IMR-90 (cell line): ENCODE measurements at regions not wholly inside any gene's neighbourhood (a gene's known extent, or its start where the extent isn't known, plus 50 kb on each side); places are given as distances from the start of the nearest gene placed in this dataset.
A peak's percentile ranks its signal among the peaks of the same experiment; 100 is the strongest.

ENCODE experiments used
- ATAC-seq: fragments of 200-7000 bp; cut with Tn5 transposase; 2 replicates; pipeline ENCODE4 v1.9.1; 2020; ENCODE audit warnings: low read depth, mild to moderate bottlenecking, moderate library complexity
- BruUV-seq: library from RNA; stranded (reverse); fragments of 400-500 nt; replicated peaks from 2 replicates; lab custom pipeline; 2021; lab: Mats Ljungman, UMichigan
- CTCF ChIA-PET: fragments of 300-600 bp; formaldehyde crosslinking; extraction: SDS; loops from one replicate; lab custom pipeline; 2021; ENCODE audit warnings: antibody characterized with exemption; lab: Yijun Ruan, JAX
- POLR2A ChIA-PET: fragments of 300-600 bp; sonication (Branson Sonifier 250); formaldehyde crosslinking; loops from one replicate; lab custom pipeline; 2022; ENCODE audit warnings: antibody characterized with exemption; ENCODE audit not compliant: unreplicated experiment; lab: Charles Lee
- DNase-seq: peaks from one replicate; pipeline ENCODE4 v3.0.0; 2013
- H2AFZ ChIP-seq: replicated peaks from 2 replicates; pipeline ENCODE3; 2013; ENCODE audit warnings: low read length, mild to moderate bottlenecking; ENCODE audit not compliant: poor library complexity
- H2AK5ac ChIP-seq: 2 replicates; pipeline ENCODE4 v1.6.1; 2013; ENCODE audit warnings: low read depth, low read length, inconsistent platforms
- H2AK9ac ChIP-seq: replicated peaks from 2 replicates; pipeline ENCODE3; 2013; ENCODE audit warnings: mild to moderate bottlenecking, low read depth, low read length, moderate library complexity; ENCODE audit not compliant: poor library complexity
- H2BK120ac ChIP-seq: 2 replicates; pipeline ENCODE4 v1.6.1; 2013; ENCODE audit warnings: low read depth, low read length, inconsistent platforms
- H2BK15ac ChIP-seq: 3 replicates; pipeline ENCODE4 v1.6.1; 2013; ENCODE audit warnings: low read depth, low read length, inconsistent platforms
- H2BK20ac ChIP-seq: 2 replicates; pipeline ENCODE4 v1.6.1; 2013; ENCODE audit warnings: low read depth, mild to moderate bottlenecking, inconsistent platforms, low read length, moderate library complexity
- H2BK5ac ChIP-seq: 2 replicates; pipeline ENCODE4 v1.6.1; 2013; ENCODE audit warnings: mild to moderate bottlenecking, low read depth, low read length, inconsistent platforms; ENCODE audit not compliant: poor library complexity, severe bottlenecking
- H3K14ac ChIP-seq: replicated peaks from 2 replicates; pipeline ENCODE4 v1.6.1; 2013; ENCODE audit warnings: low read depth, low read length, inconsistent platforms
- H3K18ac ChIP-seq: 2 replicates; pipeline ENCODE4 v1.6.1; 2013; ENCODE audit warnings: low read depth, low read length, control low read depth
- H3K23ac ChIP-seq: 2 replicates; pipeline ENCODE4 v1.6.1; 2013; ENCODE audit warnings: low read depth, low read length, inconsistent platforms
- H3K27ac ChIP-seq: 2 replicates; pipeline ENCODE4 v1.5.1; 2013; ENCODE audit warnings: mild to moderate bottlenecking, control low read depth, low read length; ENCODE audit not compliant: insufficient read depth
- H3K27me3 ChIP-seq: 2 replicates; pipeline ENCODE4 v1.6.1; 2013; ENCODE audit warnings: low read length; ENCODE audit not compliant: control insufficient read depth, insufficient read depth
- H3K36me3 ChIP-seq: 2 replicates; pipeline ENCODE4 v1.6.1; 2013; ENCODE audit warnings: low read length, mixed read lengths; ENCODE audit not compliant: control insufficient read depth, insufficient read depth
- H3K4ac ChIP-seq: 2 replicates; pipeline ENCODE4 v1.6.1; 2013; ENCODE audit warnings: low read depth, low read length, inconsistent platforms
- H3K4me1 ChIP-seq: 2 replicates; pipeline ENCODE4 v1.6.1; 2013; ENCODE audit warnings: low read length, mixed read lengths; ENCODE audit not compliant: control insufficient read depth, insufficient read depth
- H3K4me2 ChIP-seq: 2 replicates; pipeline ENCODE4 v1.6.1; 2013; ENCODE audit warnings: low read depth, mild to moderate bottlenecking, control low read depth, low read length, moderate library complexity
- H3K4me3 ChIP-seq: 2 replicates; pipeline ENCODE4 v1.5.1; 2013; ENCODE audit warnings: low read depth, mild to moderate bottlenecking, control low read depth, low read length, moderate library complexity; ENCODE audit not compliant: insufficient read depth
- H3K56ac ChIP-seq: 2 replicates; pipeline ENCODE4 v1.6.1; 2013; ENCODE audit warnings: low read length, inconsistent platforms; ENCODE audit not compliant: insufficient read depth; ENCODE audit errors: extremely low read depth
- H3K79me1 ChIP-seq, 2 experiments: 2 replicates each; pipeline ENCODE4 v1.6.1; 2013; ENCODE audit warnings: low read length in 2 of 2, inconsistent platforms in 1 of 2, low read depth in 1 of 2
- H3K9ac ChIP-seq: 2 replicates; pipeline ENCODE4 v1.6.1; 2013; ENCODE audit warnings: low read depth, low read length, control low read depth
- H3K9me1 ChIP-seq: 2 replicates; pipeline ENCODE4 v1.6.1; 2013; ENCODE audit warnings: low read length, inconsistent platforms; ENCODE audit not compliant: insufficient read depth
- H3K9me3 ChIP-seq: 2 replicates; pipeline ENCODE4 v1.6.1; 2013; ENCODE audit warnings: low read length; ENCODE audit not compliant: control insufficient read depth, insufficient read depth
- H4K20me1 ChIP-seq: 2 replicates; pipeline ENCODE4 v1.6.1; 2013; ENCODE audit warnings: low read length, inconsistent platforms; ENCODE audit not compliant: insufficient read depth
- H4K5ac ChIP-seq: 2 replicates; pipeline ENCODE4 v1.6.1; 2013; ENCODE audit warnings: mild to moderate bottlenecking, low read depth, low read length, control low read depth
- H4K8ac ChIP-seq, 2 experiments: 2 replicates each; pipeline ENCODE4 v1.6.1; 2013; ENCODE audit warnings: low read depth in 2 of 2, low read length in 2 of 2, control low read depth in 1 of 2, inconsistent platforms in 1 of 2
- H4K91ac ChIP-seq: 2 replicates; pipeline ENCODE4 v1.6.1; 2013; ENCODE audit warnings: low read depth, low read length, inconsistent platforms; ENCODE audit not compliant: insufficient read depth
- CHD1 ChIP-seq: IDR thresholded peaks from 2 replicates; pipeline ENCODE4 v1.6.1; 2012; ENCODE audit warnings: low read depth, low read length, improper control_type of control experiment
- FOS ChIP-seq: fragments of 150-350 bp; IDR thresholded peaks from 2 replicates; pipeline ENCODE4 v1.6.1; 2016; ENCODE audit warnings: low read depth, low read length
- POLR2A ChIP-seq: IDR thresholded peaks from 2 replicates; pipeline ENCODE4 v1.6.1; 2012; ENCODE audit warnings: mild to moderate bottlenecking, low read depth, low read length
- SMC3 ChIP-seq: fragments of 150-350 bp; IDR thresholded peaks from 2 replicates; pipeline ENCODE4 v1.6.1; 2016; ENCODE audit warnings: low read depth, mild to moderate bottlenecking, antibody characterized with exemption, low read length, moderate library complexity
- WGBS, 2 experiments: methylation state at CpG; one replicate each; pipeline versions ENCODE4 v1.1.5 to v1.1.7; 2013; ENCODE audit warnings: missing lambda C conversion rate in 2 of 2; ENCODE audit not compliant: insufficient read length in 1 of 2; ENCODE audit errors: extremely low coverage in 2 of 2; 5-methylcytosine and 5-hydroxymethylcytosine counted together
- dilution Hi-C: fragments of 300-500 bp; cut with HindIII; formaldehyde crosslinking; loops from one replicate; pipeline ENCODE4 v1.14.3; 2018; ENCODE audit warnings: low sequenced_read_pairs; ENCODE audit not compliant: unreplicated experiment
- in situ Hi-C: fragments of 300-500 bp; cut with MboI; formaldehyde crosslinking; loops from 3 replicates; pipeline ENCODE4 v1.14.3; 2019; ENCODE audit warnings: low sequenced_read_pairs, inconsistent platforms, mixed read lengths
- intact Hi-C: fragments of 100-400 bp; cut with micrococcal nuclease; formaldehyde crosslinking; loops from 2 replicates; pipeline ENCODE4 v1.10.0; 2022
- TF ChIP-seq, protein P1 (sequence below): fragments of 150-350 bp; IDR thresholded peaks from 2 replicates; pipeline ENCODE4 v1.6.1; 2016; ENCODE audit warnings: low read depth, mild to moderate bottlenecking, low read length, moderate library complexity, borderline replicate concordance

DNA sequence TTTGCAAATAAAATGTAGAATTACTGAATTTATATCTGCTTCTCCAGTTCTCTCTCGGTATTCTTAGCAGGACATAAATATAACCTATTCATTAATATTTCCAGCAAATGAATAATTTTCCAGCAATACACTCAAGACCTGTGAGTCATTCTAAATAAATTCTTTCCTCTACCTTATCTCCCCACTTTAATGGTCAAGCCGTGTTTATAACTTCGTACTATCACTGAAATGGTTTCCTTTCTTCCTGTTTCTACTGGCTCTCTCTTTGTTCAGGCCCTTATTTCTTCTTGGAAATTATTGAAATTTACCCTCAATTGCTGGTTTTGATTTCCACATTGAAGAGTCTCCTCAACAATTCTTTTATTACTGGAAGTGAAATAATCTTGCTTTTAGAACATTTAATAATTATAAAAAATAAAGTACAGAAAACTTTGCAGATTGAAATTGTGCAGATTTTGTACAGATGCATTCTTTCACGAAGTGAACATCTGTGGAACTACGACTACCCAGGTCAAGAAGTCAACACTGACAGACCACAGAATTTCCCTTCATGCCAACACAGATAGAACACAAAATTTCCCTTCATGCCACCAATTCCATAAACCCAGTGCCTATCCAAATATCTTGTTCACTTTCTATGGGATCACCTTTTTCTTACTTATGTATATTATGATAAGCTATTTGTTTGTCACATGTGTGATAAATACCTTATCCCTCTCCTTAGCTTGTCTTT, 205.7 kb downstream of the FAT4 start:
- TF ChIP-seq FOS (no peak), SMC3 (no peak), POLR2A (no peak), CHD1 (no peak)
- TF ChIP-seq, protein P1, sequence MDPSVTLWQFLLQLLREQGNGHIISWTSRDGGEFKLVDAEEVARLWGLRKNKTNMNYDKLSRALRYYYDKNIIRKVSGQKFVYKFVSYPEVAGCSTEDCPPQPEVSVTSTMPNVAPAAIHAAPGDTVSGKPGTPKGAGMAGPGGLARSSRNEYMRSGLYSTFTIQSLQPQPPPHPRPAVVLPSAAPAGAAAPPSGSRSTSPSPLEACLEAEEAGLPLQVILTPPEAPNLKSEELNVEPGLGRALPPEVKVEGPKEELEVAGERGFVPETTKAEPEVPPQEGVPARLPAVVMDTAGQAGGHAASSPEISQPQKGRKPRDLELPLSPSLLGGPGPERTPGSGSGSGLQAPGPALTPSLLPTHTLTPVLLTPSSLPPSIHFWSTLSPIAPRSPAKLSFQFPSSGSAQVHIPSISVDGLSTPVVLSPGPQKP, result no peak
- peak; percentile 41 for DNase-seq
- in situ Hi-C loops, result no loop called here
- ChIA-PET POLR2A (no interaction called here), CTCF (no interaction called here)
- dilution Hi-C loops, result no loop called here
- no peaks in the 10 kb centered on the region for H4K20me1 ChIP-seq
- H2BK5ac ChIP-seq, result no peak overlapping the region
- no peak overlapping the region for H4K5ac ChIP-seq
- H4K8ac ChIP-seq, result no peak overlapping the region
- H2AK5ac ChIP-seq, result no peak overlapping the region
- no peaks in the 10 kb centered on the region for H3K4me1 ChIP-seq
- H3K4ac ChIP-seq, result no peak overlapping the region
- no peak overlapping the region for H4K91ac ChIP-seq
- H3K36me3 ChIP-seq, result no peaks in the 10 kb centered on the region
- no peak overlapping the region for H2BK20ac ChIP-seq
- no peak overlapping the region for H2BK15ac ChIP-seq
- peak; percentile 51; the same call in 1 of the 2 replicates for ATAC-seq
- H3K56ac ChIP-seq, result no peak overlapping the region
- H3K14ac ChIP-seq, result no peak overlapping the region
- no peaks in the 10 kb centered on the region for H3K27me3 ChIP-seq
- no peak overlapping the region for H3K9ac ChIP-seq
- no peak overlapping the region for H3K18ac ChIP-seq
- H2BK120ac ChIP-seq, result no peak overlapping the region
- H3K4me2 ChIP-seq, result no peak overlapping the region
- H3K9me1 ChIP-seq, result no peaks in the 10 kb centered on the region
- no TSS peak for BruUV-seq
- H2AK9ac ChIP-seq, result no peak overlapping the region
- no peak overlapping the region for H3K23ac ChIP-seq
- intact Hi-C loops, result no loop called here
- H2AFZ ChIP-seq, result no peak overlapping the region
- no peaks in the 10 kb centered on the region for H3K9me3 ChIP-seq
- no peaks in the 10 kb centered on the region for H3K79me1 ChIP-seq
- no peak overlapping the region for H3K4me3 ChIP-seq
- no CpG with 5 or more reads among the region's 5 CpGs for WGBS, 2 experiments
- no peak overlapping the region for H3K27ac ChIP-seq
